ENCODE measurements at regions not wholly inside any gene's neighbourhood (a gene's known extent, or its start where the extent isn't known, plus 50 kb on each side); places are given as distances from the start of the nearest gene placed in this dataset.

GRCh38 chr4:112896609-112897190 lies 152.8 kb upstream of the ANK2 start:
- Mint-ChIP-seq H3K4me3 (no peak overlapping the region), H3K4me1 (no peaks in the 10 kb centered on the region), H3K27me3 (peaks cover 22% of the 10 kb centered on the region), H3K27ac (no peak overlapping the region), H3K9me3 (no peaks in the 10 kb centered on the region), H3K36me3 (no peaks in the 10 kb centered on the region)
- DNase-seq (no peak), ATAC-seq (ENCODE audit: low read depth) (no peak)
- POLR2A ChIA-PET: no interaction called here

GRCh38 chr4:112897543-112897942 lies 151.9 kb upstream of the ANK2 start:
- POLR2A ChIA-PET: no interaction called here
- Mint-ChIP-seq H3K36me3 (no peaks in the 10 kb centered on the region), H3K4me1 (no peaks in the 10 kb centered on the region), H3K4me3 (no peak overlapping the region), H3K27ac (no peak overlapping the region), H3K9me3 (no peaks in the 10 kb centered on the region), H3K27me3 (peaks cover 22% of the 10 kb centered on the region)
- DNase-seq (no peak), ATAC-seq (ENCODE audit: low read depth) (no peak)

- DNase-seq (no peak), ATAC-seq (ENCODE audit: low read depth) (no peak)
- no peak overlapping the region for H3K4me3 Mint-ChIP-seq
- POLR2A ChIA-PET: no interaction called here
- no peaks in the 10 kb centered on the region for H3K36me3 Mint-ChIP-seq
- H3K4me1 Mint-ChIP-seq: no peaks in the 10 kb centered on the region
- H3K9me3 Mint-ChIP-seq: no peaks in the 10 kb centered on the region
- H3K27me3 Mint-ChIP-seq: peaks cover 22% of the 10 kb centered on the region
- H3K27ac Mint-ChIP-seq: no peak overlapping the region
These were observed 150.9 kb upstream of the ANK2 start for GRCh38 chr4:112898357-112899141.

- DNase-seq: no peak
- POLR2A ChIA-PET: no interaction called here
- Mint-ChIP-seq H3K27ac (no peak overlapping the region), H3K27me3 (peaks cover 20% of the 10 kb centered on the region), H3K4me1 (no peaks in the 10 kb centered on the region), H3K9me3 (no peaks in the 10 kb centered on the region), H3K4me3 (no peak overlapping the region), H3K36me3 (no peaks in the 10 kb centered on the region)
- ATAC-seq (ENCODE audit: low read depth): no peak
These were observed 149.0 kb upstream of the ANK2 start for GRCh38 chr4:112900416-112900815.

GRCh38 chr4:112901962-112902411 lies 147.5 kb upstream of the ANK2 start:
- no peaks in the 10 kb centered on the region for H3K4me1 Mint-ChIP-seq
- POLR2A ChIA-PET: no interaction called here
- ATAC-seq (ENCODE audit: low read depth) (no peak), DNase-seq (no peak)
- H3K36me3 Mint-ChIP-seq: no peaks in the 10 kb centered on the region
- H3K27me3 Mint-ChIP-seq: peaks cover 16% of the 10 kb centered on the region
- no peak overlapping the region for H3K4me3 Mint-ChIP-seq
- H3K27ac Mint-ChIP-seq: no peak overlapping the region
- H3K9me3 Mint-ChIP-seq: no peaks in the 10 kb centered on the region

- no peaks in the 10 kb centered on the region for H3K4me1 Mint-ChIP-seq
- POLR2A ChIA-PET: no interaction called here
- no peak for DNase-seq
- no peak overlapping the region for H3K27ac Mint-ChIP-seq
- ATAC-seq (ENCODE audit: low read depth): no peak
- no peaks in the 10 kb centered on the region for H3K9me3 Mint-ChIP-seq
- H3K27me3 Mint-ChIP-seq: peaks cover 15% of the 10 kb centered on the region
- no peak overlapping the region for H3K4me3 Mint-ChIP-seq
- H3K36me3 Mint-ChIP-seq: no peaks in the 10 kb centered on the region
These were observed 143.7 kb upstream of the ANK2 start for GRCh38 chr4:112905728-112906127.

- no peak overlapping the region for H3K4me3 Mint-ChIP-seq
- POLR2A ChIA-PET: no interaction called here
- no peaks in the 10 kb centered on the region for H3K4me1 Mint-ChIP-seq
- DNase-seq (no peak), ATAC-seq (ENCODE audit: low read depth) (no peak)
- H3K27me3 Mint-ChIP-seq: peaks cover 15% of the 10 kb centered on the region
- no peak overlapping the region for H3K27ac Mint-ChIP-seq
- no peaks in the 10 kb centered on the region for H3K36me3 Mint-ChIP-seq
- H3K9me3 Mint-ChIP-seq: no peaks in the 10 kb centered on the region
These were observed 140.9 kb upstream of the ANK2 start for GRCh38 chr4:112908511-112908910.

- Mint-ChIP-seq H3K4me3 (no peak overlapping the region), H3K9me3 (no peaks in the 10 kb centered on the region), H3K36me3 (no peaks in the 10 kb centered on the region), H3K27ac (no peak overlapping the region), H3K27me3 (peaks cover 13% of the 10 kb centered on the region), H3K4me1 (no peaks in the 10 kb centered on the region)
- ATAC-seq (ENCODE audit: low read depth) (no peak), DNase-seq (no peak)
- POLR2A ChIA-PET: no interaction called here
These were observed 139.2 kb upstream of the ANK2 start for GRCh38 chr4:112910109-112910736.

GRCh38 chr4:112916868-112917267 lies 132.6 kb upstream of the ANK2 start:
- Mint-ChIP-seq H3K9me3 (no peaks in the 10 kb centered on the region), H3K27ac (no peak overlapping the region), H3K4me1 (no peaks in the 10 kb centered on the region), H3K27me3 (peaks cover 3% of the 10 kb centered on the region), H3K4me3 (no peak overlapping the region), H3K36me3 (no peaks in the 10 kb centered on the region)
- POLR2A ChIA-PET: no interaction called here
- no peak for DNase-seq
- ATAC-seq (ENCODE audit: low read depth): no peak

GRCh38 chr4:112923516-112923915 lies 125.9 kb upstream of the ANK2 start:
- no peak overlapping the region for H3K27ac Mint-ChIP-seq
- POLR2A ChIA-PET: no interaction called here
- H3K4me3 Mint-ChIP-seq: no peak overlapping the region

GRCh38 chr4:112926819-112927218 lies 122.6 kb upstream of the ANK2 start:
- no peaks in the 10 kb centered on the region for H3K36me3 Mint-ChIP-seq
- no peak overlapping the region for H3K4me3 Mint-ChIP-seq
- H3K9me3 Mint-ChIP-seq: no peaks in the 10 kb centered on the region
- H3K27ac Mint-ChIP-seq: no peak overlapping the region
- ATAC-seq (ENCODE audit: low read depth): no peak
- H3K27me3 Mint-ChIP-seq: peaks cover 10% of the 10 kb centered on the region
- H3K4me1 Mint-ChIP-seq: no peaks in the 10 kb centered on the region
- POLR2A ChIA-PET: no interaction called here
- DNase-seq: no peak

More at GRCh38 chr4:112923516-112923915, 125.9 kb upstream of the ANK2 start:
- Mint-ChIP-seq H3K36me3 (no peaks in the 10 kb centered on the region), H3K4me1 (no peaks in the 10 kb centered on the region), H3K27me3 (peaks cover 2% of the 10 kb centered on the region), H3K9me3 (no peaks in the 10 kb centered on the region)
- no peak for ATAC-seq (ENCODE audit: low read depth)
- no peak for DNase-seq

- H3K4me3 Mint-ChIP-seq: no peak overlapping the region
- H3K9me3 Mint-ChIP-seq: no peaks in the 10 kb centered on the region
- H3K36me3 Mint-ChIP-seq: no peaks in the 10 kb centered on the region
- ATAC-seq (ENCODE audit: low read depth): no peak
- H3K27ac Mint-ChIP-seq: no peak overlapping the region
- H3K4me1 Mint-ChIP-seq: no peaks in the 10 kb centered on the region
- POLR2A ChIA-PET: no interaction called here
- no peak for DNase-seq
- H3K27me3 Mint-ChIP-seq: peaks cover 12% of the 10 kb centered on the region
These were observed 121.9 kb upstream of the ANK2 start for GRCh38 chr4:112927544-112927943.

GRCh38 chr4:112931001-112931400 lies 118.5 kb upstream of the ANK2 start:
- H3K27me3 Mint-ChIP-seq: peaks cover 13% of the 10 kb centered on the region
- DNase-seq (no peak), ATAC-seq (ENCODE audit: low read depth) (no peak)
- no peaks in the 10 kb centered on the region for H3K9me3 Mint-ChIP-seq
- no peaks in the 10 kb centered on the region for H3K4me1 Mint-ChIP-seq
- H3K4me3 Mint-ChIP-seq: no peak overlapping the region
- no peaks in the 10 kb centered on the region for H3K36me3 Mint-ChIP-seq
- POLR2A ChIA-PET: no interaction called here
- no peak overlapping the region for H3K27ac Mint-ChIP-seq

- POLR2A ChIA-PET: no interaction called here
- H3K36me3 Mint-ChIP-seq: no peaks in the 10 kb centered on the region
- ATAC-seq (ENCODE audit: low read depth): no peak
- no peaks in the 10 kb centered on the region for H3K4me1 Mint-ChIP-seq
- H3K9me3 Mint-ChIP-seq: no peaks in the 10 kb centered on the region
- no peak for DNase-seq
- H3K27me3 Mint-ChIP-seq: peaks cover 12% of the 10 kb centered on the region
- H3K4me3 Mint-ChIP-seq: no peak overlapping the region
- peak overlapping the region; percentile 1 for H3K27ac Mint-ChIP-seq
These were observed 115.7 kb upstream of the ANK2 start for GRCh38 chr4:112933790-112934189.
